ENCODE measurements at regions not wholly inside any gene's neighbourhood (a gene's known extent, or its start where the extent isn't known, plus 50 kb on each side); places are given as distances from the start of the nearest gene placed in this dataset.

GRCh38 chr2:128558895-128559532 is 240.3 kb upstream of the HS6ST1 start:
- H3K9me3 ChIP-seq (replicated peaks; ENCODE audit: control insufficient read depth, insufficient read depth, low read length), result no peaks in the 10 kb centered on the region
- no peaks in the 10 kb centered on the region for H3K27me3 ChIP-seq (ENCODE audit: control insufficient read depth in 2 of 2, insufficient read depth in 2 of 2, low read length in 2 of 2)
- H3K79me2 ChIP-seq (ENCODE audit: control insufficient read depth, insufficient read depth, low read length), result no peaks in the 10 kb centered on the region
- no peaks in the 10 kb centered on the region for H3K36me3 ChIP-seq (ENCODE audit: control insufficient read depth in 2 of 2, extremely low read depth in 1 of 2, insufficient read depth in 2 of 2, low read length in 2 of 2)
- H3K27ac ChIP-seq (ENCODE audit: insufficient read depth, low read depth, low read length), result no peak overlapping the region
- intact Hi-C loops (cut with micrococcal nuclease) (no loop called here), dilution Hi-C loops (cut with MboI; ENCODE audit: extremely low pct_ligation_motif_present, low sequenced_read_pairs) (no loop called here)
- H3K9me1 ChIP-seq (replicated peaks; ENCODE audit: control insufficient read depth, extremely low read depth, insufficient read depth, low read length), result no peaks in the 10 kb centered on the region
- no TSS peak for BruUV-seq (replicated peaks)
- H3K9ac ChIP-seq (replicated peaks; ENCODE audit: extremely low read depth, insufficient read depth, low read length), result no peak overlapping the region
- CTCF ChIA-PET, result no interaction called here
- TF ChIP-seq FOS (IDR thresholded peaks at IDR 0.05; ENCODE audit: borderline replicate concordance, insufficient read depth, low read length) (no peak), POLR2AphosphoS5 (IDR thresholded peaks at IDR 0.05; ENCODE audit: insufficient read depth, low read depth, low read length) (no peak), POLR2A (IDR thresholded peaks at IDR 0.05; ENCODE audit: low read depth, low read length) (no peak), MYC (IDR thresholded peaks at IDR 0.05; ENCODE audit: low read depth, low read length) (no peak), MAX (IDR thresholded peaks at IDR 0.05; ENCODE audit: insufficient read depth, insufficient read length) (no peak), JUN (IDR thresholded peaks at IDR 0.05; ENCODE audit: borderline replicate concordance, insufficient read depth, insufficient read length, low read depth) (no peak), EZH2 (IDR thresholded peaks at IDR 0.05; ENCODE audit: borderline replicate concordance, low read depth, low read length, severe bottlenecking) (no peak), GATA2 (IDR thresholded peaks at IDR 0.05; ENCODE audit: insufficient read depth, insufficient read length, low read depth, low read length) (no peak)
- H3K4me2 ChIP-seq (ENCODE audit: insufficient read depth, low read length), result no peak overlapping the region
- no peaks in the 10 kb centered on the region for H4K20me1 ChIP-seq (replicated peaks; ENCODE audit: control insufficient read depth, extremely low read depth, insufficient read depth, low read length)
- H3K4me1 ChIP-seq (ENCODE audit: control insufficient read depth, extremely low read depth, insufficient read depth, low read length), result no peaks in the 10 kb centered on the region
- H3K4me3 ChIP-seq (replicated peaks in 1 of 3; ENCODE audit: insufficient read depth in 1 of 3, low read depth in 1 of 3, low read length in 3 of 3), result no peak overlapping the region
- FAIRE-seq, result no peak
- POLR2A ChIA-PET, result no interaction called here
- no peak for DNase-seq (ENCODE audit: low read depth, low spot score)
- H2AFZ ChIP-seq (ENCODE audit: low read depth, low read length), result no peak overlapping the region
